Fibroblast of mammary gland (primary cell): ENCODE measurements at regions not wholly inside any gene's neighbourhood (a gene's known extent, or its start where the extent isn't known, plus 50 kb on each side); places are given as distances from the start of the nearest gene placed in this dataset.

Source experiments
- DNase-seq: peaks from one replicate; pipeline ENCODE4 v3.0.0-alpha.2; 2010; ENCODE audit warnings: low read depth
- H3K4me3 ChIP-seq: 2 replicates; pipeline ENCODE4 v1.5.1; 2011; ENCODE audit warnings: low read depth, mild to moderate bottlenecking, low read length, moderate library complexity; ENCODE audit not compliant: control insufficient read depth
- CTCF ChIP-seq: conservative IDR thresholded peaks from 2 replicates; pipeline ENCODE4 v1.5.1; 2011; ENCODE audit warnings: low read depth, low read length, inconsistent platforms; ENCODE audit not compliant: control insufficient read depth, insufficient read depth

DNA sequence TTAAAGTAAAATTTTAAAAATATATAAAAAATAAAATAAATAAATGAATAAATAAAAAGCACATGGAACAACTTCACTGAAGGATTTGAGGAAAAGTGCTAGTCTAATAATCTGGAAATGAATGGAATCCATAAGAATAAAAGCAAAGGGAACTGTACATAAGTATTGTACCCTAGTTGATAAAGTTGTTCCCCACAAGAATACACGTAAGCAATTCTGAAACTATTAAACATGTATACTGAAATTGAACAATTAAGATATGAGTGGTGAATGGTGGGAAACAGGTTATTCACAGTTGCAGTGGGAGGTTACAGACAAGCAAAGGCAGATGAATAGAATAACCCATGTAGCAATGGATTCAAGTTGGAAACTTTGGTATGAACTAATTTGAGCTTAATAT is 853.2 kb upstream of the SOX9 start:
- H3K4me3 ChIP-seq: no peak overlapping the region
- no peak for TF ChIP-seq CTCF
- no peak for DNase-seq

- H3K4me3 ChIP-seq: no peak overlapping the region
- DNase-seq: no peak
- TF ChIP-seq CTCF: no peak
These were observed 851.6 kb upstream of the SOX9 start for GRCh38 chr17:71269201-71269600.

- no peak overlapping the region for H3K4me3 ChIP-seq
- DNase-seq: no peak
- no peak for TF ChIP-seq CTCF
These were observed 847.4 kb upstream of the SOX9 start for GRCh38 chr17:71273441-71273840.

DNA sequence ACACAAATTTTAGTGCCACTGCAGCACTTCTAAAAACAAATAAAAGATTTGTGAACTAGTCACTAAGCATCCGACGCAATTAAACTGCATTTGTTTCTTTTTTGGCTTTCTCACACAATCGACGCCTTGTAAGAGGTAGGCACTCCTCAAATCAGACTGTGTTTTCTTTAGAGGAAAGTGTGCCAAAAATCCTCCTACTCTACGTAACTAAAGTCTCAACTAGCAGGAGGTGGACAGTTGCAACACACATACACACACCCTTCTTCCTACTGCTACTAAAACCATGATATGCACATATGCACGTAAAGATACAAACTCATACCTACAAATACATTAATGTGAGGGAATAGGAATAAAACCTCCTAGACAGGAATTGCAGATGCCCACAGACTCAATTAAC is 844.7 kb upstream of the SOX9 start:
- no peak for TF ChIP-seq CTCF
- DNase-seq: peak; percentile 6
- H3K4me3 ChIP-seq: no peak overlapping the region

- no peak for TF ChIP-seq CTCF
- no peak for DNase-seq
- H3K4me3 ChIP-seq: no peak overlapping the region
These were observed 837.3 kb upstream of the SOX9 start for GRCh38 chr17:71283486-71283885.

DNA sequence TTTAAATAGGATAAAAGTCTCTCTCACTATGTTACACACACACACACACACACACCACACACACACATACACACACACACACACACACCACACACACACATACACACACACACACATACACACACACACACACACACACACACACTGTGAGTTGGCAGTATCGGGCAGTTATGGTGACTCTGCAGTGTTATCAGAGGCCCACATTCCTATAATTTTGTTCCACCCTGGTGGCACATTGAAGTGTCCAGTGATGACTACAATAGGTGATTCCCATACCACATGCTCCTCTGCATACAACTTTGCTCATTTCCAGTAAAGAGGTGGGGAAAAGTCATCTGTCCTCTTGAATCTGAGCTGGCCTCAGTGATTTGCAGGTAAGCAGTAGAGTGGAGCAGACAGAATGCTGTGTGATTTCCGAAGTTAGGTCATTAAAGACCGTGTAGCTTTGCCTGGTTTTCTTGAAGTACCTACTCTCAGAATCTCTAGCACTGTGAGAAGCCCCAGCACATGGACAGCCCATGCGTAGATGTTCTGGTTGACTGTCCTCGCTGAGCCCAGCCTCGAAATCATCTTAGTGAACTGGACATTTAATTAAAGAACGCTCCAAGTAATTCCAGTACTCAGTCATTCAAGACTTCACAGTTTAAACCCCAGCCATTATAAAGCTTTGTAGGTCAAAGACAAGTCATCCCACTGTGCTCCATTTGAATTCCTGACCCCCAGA is 836.6 kb upstream of the SOX9 start:
- TF ChIP-seq CTCF: no peak
- no peak overlapping the region for H3K4me3 ChIP-seq

DNA sequence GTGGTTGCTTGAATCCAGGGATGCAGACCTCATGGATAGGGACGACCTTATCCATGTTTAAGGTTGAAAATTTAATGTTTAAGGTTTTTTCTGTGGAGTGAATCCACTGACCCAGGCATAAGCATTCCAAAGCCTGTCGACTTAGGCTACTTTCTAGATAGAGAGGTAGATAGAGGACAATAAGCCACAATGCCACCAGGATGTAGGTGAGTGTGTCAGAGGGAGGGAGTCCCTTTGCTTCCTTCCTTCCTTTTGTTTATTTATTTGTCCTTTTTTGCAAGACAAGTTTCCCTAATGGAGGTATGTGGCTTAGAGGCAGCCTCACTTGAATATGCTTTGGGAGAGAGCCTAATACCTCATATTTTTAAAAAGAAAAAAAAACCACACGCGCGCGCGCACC is 834.2 kb upstream of the SOX9 start:
- TF ChIP-seq CTCF: no peak
- no peak overlapping the region for H3K4me3 ChIP-seq
- no peak for DNase-seq

More for the DNA sequence above, 836.6 kb upstream of the SOX9 start:
- DNase-seq: no peak
